ENCODE measurements at regions not wholly inside any gene's neighbourhood (a gene's known extent, or its start where the extent isn't known, plus 50 kb on each side); places are given as distances from the start of the nearest gene placed in this dataset.

DNA sequence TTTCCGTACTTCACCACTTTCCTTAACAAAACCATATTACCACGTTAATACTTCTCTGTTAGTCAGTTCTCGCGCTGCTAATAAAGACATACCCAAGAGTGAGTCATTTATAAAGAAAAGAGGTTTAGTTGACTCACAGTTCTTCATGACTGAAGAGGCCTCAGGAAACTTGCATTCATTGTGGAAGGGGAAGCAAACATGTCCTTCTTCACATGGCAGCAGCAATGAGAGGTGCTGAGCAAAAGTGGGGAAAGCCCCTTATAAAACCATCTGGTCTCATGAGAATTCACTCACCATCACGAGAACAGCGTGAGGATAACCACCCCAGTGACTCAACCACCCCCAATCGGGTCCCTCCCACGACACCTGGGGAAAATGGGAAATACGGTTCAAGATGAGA lies 289.8 kb upstream of the CLNK start:
- DNase-seq (ENCODE audit: low spot score), result no peak
- TF ChIP-seq, protein P1, sequence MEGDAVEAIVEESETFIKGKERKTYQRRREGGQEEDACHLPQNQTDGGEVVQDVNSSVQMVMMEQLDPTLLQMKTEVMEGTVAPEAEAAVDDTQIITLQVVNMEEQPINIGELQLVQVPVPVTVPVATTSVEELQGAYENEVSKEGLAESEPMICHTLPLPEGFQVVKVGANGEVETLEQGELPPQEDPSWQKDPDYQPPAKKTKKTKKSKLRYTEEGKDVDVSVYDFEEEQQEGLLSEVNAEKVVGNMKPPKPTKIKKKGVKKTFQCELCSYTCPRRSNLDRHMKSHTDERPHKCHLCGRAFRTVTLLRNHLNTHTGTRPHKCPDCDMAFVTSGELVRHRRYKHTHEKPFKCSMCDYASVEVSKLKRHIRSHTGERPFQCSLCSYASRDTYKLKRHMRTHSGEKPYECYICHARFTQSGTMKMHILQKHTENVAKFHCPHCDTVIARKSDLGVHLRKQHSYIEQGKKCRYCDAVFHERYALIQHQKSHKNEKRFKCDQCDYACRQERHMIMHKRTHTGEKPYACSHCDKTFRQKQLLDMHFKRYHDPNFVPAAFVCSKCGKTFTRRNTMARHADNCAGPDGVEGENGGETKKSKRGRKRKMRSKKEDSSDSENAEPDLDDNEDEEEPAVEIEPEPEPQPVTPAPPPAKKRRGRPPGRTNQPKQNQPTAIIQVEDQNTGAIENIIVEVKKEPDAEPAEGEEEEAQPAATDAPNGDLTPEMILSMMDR (IDR thresholded peaks at IDR 0.05), result no peak
- no peak for ATAC-seq (ENCODE audit: low FRiP score)

DNA sequence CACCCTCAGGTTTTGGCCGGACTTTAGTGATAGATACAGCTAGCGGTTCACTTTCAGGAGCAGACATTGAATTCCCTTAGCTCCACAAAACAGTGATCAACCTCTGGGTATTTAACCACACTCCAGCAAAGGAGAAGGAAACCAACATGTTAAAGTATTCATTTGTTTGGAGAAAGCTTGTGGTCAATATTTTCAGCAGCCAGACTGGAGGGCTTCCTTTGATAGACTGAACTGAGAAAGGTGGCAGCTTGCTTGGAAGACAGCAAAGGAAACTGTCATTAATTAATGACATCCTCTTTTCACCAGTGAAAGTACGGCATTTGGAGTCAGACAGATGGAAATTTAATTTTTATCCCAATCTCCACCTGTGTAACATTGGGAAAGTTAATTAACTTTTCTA lies 289.1 kb upstream of the CLNK start:
- TF ChIP-seq, protein P1 (IDR thresholded peaks at IDR 0.05), result no peak
- ATAC-seq (ENCODE audit: low FRiP score) (no peak), DNase-seq (ENCODE audit: low spot score) (no peak)

DNA sequence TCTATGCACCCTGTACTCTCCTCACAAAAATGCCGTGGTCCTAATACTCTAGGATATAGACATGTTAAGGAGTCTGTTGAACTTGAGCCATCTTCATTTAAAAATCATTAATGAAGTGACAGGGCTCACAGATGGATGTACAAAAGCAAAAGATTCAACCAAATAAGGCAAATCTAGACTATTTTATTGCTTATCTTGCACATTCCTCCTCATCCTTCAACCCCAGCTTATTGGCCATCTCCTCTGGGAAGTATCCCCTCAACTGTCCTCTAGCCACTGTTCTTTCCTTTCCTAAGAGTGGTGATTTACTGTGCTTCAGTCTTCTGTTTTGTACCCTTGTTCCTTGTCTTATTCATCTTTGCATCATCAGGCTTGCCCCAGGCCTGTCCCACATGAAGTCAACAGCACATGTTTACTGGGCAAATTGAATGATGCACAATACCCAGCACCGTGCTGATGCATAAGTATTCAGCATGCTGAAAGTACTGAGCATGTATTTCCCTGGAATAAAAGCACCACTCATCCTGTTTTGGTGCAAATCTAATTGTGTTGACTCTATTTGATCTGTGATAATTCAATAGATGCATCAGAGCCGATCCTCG lies 287.3 kb upstream of the CLNK start:
- ATAC-seq (ENCODE audit: low FRiP score) (no peak), DNase-seq (ENCODE audit: low spot score) (no peak)
- TF ChIP-seq, protein P1 (IDR thresholded peaks at IDR 0.05), result no peak

DNA sequence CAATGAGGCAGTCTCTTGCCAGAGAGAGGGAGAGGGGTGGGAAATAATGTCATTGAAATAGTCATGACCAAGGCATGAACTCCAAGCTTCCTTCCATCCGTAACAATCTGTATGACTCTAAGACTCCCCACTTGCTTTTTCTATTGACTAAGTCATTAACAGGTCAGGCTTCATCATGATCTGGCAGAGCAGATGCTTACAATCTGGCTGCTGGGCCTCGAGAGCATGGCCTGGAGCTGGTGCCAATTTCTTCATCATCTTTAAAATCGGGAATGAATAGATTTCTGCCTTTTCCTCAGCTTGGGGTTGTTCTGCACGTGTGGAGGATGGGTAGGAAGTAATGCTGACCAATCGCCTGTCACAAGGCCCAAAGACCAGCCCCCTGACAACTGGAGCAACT lies 280.6 kb upstream of the CLNK start:
- TF ChIP-seq, protein P1 (IDR thresholded peaks at IDR 0.05), result no peak
- DNase-seq (ENCODE audit: low spot score), result no peak
- ATAC-seq (ENCODE audit: low FRiP score), result no peak

DNA sequence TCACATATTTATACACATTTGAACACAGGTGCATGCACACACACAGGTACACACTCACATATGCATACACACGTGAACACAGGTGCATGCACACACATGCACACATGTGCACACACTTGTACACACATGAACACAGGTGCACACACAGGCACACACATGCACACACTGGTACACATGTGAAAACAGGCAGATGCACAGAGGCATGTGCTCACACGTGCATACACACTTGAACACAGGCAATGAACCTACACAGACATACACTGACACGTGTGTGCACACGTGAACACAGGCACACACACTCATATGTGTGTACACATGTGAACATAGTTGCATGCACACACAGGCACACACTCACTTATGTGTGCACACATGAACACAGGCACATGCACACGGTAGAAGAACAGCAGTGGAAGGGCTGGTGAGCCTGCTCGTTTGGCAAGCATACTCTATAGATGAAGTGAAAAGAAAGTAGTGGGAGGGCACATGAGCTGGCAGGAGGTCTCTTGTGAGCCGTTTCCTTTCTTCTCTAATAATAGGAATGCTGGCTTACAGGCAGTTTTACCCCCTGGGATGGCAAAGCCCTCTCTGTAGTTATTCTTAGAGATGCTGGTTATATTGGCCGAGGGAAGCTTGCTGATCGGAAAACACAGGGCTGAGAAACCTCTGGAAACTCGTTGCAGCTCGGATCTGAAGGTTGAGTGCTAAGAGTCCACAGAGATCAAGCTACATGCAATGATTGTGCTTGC lies 279.6 kb upstream of the CLNK start:
- DNase-seq (ENCODE audit: low spot score), result no peak
- no peak for ATAC-seq (ENCODE audit: low FRiP score)
- TF ChIP-seq, protein P1 (IDR thresholded peaks at IDR 0.05), result no peak

DNA sequence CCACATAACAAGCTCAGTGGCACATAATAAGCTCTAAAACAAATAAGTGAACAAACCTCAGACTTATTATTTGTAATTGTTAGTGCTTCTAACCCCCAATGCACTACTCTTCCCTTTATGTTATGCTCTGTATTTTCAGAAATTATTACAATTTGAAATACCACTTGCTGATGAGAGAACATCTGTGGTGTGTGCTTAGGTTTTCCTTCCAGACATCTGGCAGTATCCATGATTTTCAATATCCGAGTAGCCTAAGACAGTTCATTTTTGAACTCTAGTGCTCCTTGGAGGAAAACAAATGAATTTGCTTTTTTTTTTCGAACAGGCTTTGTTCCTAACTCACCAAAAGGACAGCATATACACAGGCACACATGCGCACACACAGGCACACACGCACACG lies 278.7 kb upstream of the CLNK start:
- ATAC-seq (ENCODE audit: low FRiP score) (no peak), DNase-seq (ENCODE audit: low spot score) (no peak)
- TF ChIP-seq, protein P1 (IDR thresholded peaks at IDR 0.05), result no peak

DNA sequence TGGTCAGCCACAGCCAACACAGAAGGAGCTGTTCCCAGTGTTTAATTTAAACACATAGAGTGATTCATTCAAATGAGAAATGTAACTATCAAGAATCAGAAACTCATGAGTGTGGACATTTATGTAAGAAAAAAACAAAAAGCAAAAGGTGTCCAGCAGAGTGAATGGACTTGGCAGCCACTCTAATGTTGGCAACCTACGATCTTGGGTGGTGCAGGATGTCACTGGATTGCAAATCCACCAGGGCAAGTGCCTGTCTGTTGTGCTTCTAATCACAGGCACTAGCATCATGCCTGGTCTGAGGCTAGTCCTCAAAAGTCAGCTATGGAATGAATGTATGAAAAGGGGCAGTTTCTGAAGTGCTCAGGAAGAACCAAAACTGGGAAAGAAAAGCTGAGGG lies 277.7 kb upstream of the CLNK start:
- ATAC-seq (ENCODE audit: low FRiP score), result no peak
- no peak for DNase-seq (ENCODE audit: low spot score)
- TF ChIP-seq, protein P1 (IDR thresholded peaks at IDR 0.05), result no peak
